ENCODE measurements at regions not wholly inside any gene's neighbourhood (a gene's known extent, or its start where the extent isn't known, plus 50 kb on each side); places are given as distances from the start of the nearest gene placed in this dataset.

GRCh38 chr5:174606153-174606552 is 118.2 kb upstream of the MSX2 start:
- TF ChIP-seq CTCF (IDR thresholded peaks at IDR 0.05; ENCODE audit: poor library complexity) (no peak), EZH2 (IDR thresholded peaks at IDR 0.05; ENCODE audit: borderline replicate concordance) (no peak)
